Ishikawa (cell line): ENCODE measurements at regions not wholly inside any gene's neighbourhood (a gene's known extent, or its start where the extent isn't known, plus 50 kb on each side); places are given as distances from the start of the nearest gene placed in this dataset.

Experiments
- CEBPB ChIP-seq: IDR thresholded peaks from 2 replicates; pipeline ENCODE4 v1.6.1; 2012
- CREB1 ChIP-seq: IDR thresholded peaks from 2 replicates; pipeline ENCODE4 v1.6.1; 2012; ENCODE audit warnings: low read depth
- EGR1 ChIP-seq: IDR thresholded peaks from 2 replicates; pipeline ENCODE4 v1.6.1; 2012
- EP300 ChIP-seq: IDR thresholded peaks from 2 replicates; pipeline ENCODE4 v1.6.1; 2012; ENCODE audit warnings: borderline replicate concordance
- FOXM1 ChIP-seq: IDR thresholded peaks from 2 replicates; pipeline ENCODE4 v1.6.1; 2012; ENCODE audit warnings: low read depth, borderline replicate concordance
- NFIC ChIP-seq: IDR thresholded peaks from 2 replicates; pipeline ENCODE4 v1.6.1; 2012
- RAD21 ChIP-seq: IDR thresholded peaks from 2 replicates; pipeline ENCODE4 v1.6.1; 2012; ENCODE audit warnings: low read depth
- TAF1 ChIP-seq: IDR thresholded peaks from 2 replicates; pipeline ENCODE4 v1.6.1; 2012; ENCODE audit warnings: low read depth, mild to moderate bottlenecking
- TCF12 ChIP-seq: IDR thresholded peaks from 2 replicates; pipeline ENCODE4 v1.6.1; 2012; ENCODE audit warnings: low read depth
- TEAD4 ChIP-seq: IDR thresholded peaks from 2 replicates; pipeline ENCODE4 v1.6.1; 2012
- YY1 ChIP-seq: IDR thresholded peaks from 2 replicates; pipeline ENCODE4 v1.6.1; 2012; ENCODE audit warnings: low read depth
- ZBTB7A ChIP-seq: IDR thresholded peaks from 2 replicates; pipeline ENCODE4 v1.6.1; 2012; ENCODE audit warnings: low read depth
- TF ChIP-seq, protein P1 (sequence below): IDR thresholded peaks from 2 replicates; pipeline ENCODE4 v1.6.1; 2012; ENCODE audit warnings: low read depth, mild to moderate bottlenecking
- TF ChIP-seq, protein P2 (sequence below): IDR thresholded peaks from 2 replicates; pipeline ENCODE4 v1.6.1; 2012
- TF ChIP-seq, protein P3 (sequence below): IDR thresholded peaks from 2 replicates; pipeline ENCODE4 v1.6.1; 2012

DNA sequence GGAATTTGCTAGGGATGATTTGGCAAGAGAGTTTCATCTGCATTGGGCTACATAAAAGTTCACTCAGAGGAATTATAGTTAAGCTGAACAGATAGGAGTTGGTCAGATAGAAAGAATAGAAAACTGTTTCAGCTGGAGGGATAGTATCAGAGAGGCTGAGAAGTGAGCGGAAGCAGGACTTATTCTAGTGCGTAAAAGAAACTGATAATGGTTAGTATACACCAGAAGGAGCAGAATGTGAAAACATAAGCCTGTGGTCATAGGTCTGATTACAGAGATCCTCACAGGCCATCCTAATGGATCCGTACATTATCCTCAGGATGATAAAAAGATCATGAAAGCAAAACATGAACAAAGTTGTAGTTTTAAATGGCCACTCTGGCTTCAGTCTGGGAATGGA, 585.2 kb downstream of the BRINP1 start:
- no peak for TF ChIP-seq EP300
- no peak for TF ChIP-seq FOXM1

DNA sequence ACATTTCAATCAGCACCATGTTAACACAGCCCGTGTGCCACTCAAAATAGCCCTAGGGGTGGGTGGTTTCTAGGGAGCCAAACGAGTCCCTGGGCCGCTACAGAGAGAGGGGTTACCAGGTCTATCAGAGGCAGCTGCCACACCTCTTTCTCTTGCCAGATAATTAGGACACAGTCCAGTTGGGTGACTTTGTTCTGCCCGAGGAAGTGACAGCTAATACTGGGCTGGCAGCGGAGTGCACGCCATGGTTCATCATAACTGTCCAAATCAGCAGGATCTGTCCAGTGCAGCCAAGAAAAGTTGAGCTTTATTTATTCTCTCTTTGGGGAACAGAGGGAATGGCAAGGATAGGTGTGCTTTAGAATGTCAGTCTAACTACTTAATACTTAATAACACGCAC, 583.8 kb downstream of the BRINP1 start:
- TF ChIP-seq CEBPB (no peak), EP300 (no peak), TCF12 (no peak), EGR1 (no peak), YY1 (no peak), CREB1 (no peak), TAF1 (no peak)
- TF ChIP-seq, protein P1, sequence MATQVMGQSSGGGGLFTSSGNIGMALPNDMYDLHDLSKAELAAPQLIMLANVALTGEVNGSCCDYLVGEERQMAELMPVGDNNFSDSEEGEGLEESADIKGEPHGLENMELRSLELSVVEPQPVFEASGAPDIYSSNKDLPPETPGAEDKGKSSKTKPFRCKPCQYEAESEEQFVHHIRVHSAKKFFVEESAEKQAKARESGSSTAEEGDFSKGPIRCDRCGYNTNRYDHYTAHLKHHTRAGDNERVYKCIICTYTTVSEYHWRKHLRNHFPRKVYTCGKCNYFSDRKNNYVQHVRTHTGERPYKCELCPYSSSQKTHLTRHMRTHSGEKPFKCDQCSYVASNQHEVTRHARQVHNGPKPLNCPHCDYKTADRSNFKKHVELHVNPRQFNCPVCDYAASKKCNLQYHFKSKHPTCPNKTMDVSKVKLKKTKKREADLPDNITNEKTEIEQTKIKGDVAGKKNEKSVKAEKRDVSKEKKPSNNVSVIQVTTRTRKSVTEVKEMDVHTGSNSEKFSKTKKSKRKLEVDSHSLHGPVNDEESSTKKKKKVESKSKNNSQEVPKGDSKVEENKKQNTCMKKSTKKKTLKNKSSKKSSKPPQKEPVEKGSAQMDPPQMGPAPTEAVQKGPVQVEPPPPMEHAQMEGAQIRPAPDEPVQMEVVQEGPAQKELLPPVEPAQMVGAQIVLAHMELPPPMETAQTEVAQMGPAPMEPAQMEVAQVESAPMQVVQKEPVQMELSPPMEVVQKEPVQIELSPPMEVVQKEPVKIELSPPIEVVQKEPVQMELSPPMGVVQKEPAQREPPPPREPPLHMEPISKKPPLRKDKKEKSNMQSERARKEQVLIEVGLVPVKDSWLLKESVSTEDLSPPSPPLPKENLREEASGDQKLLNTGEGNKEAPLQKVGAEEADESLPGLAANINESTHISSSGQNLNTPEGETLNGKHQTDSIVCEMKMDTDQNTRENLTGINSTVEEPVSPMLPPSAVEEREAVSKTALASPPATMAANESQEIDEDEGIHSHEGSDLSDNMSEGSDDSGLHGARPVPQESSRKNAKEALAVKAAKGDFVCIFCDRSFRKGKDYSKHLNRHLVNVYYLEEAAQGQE, result no peak
- TF ChIP-seq, protein P2, sequence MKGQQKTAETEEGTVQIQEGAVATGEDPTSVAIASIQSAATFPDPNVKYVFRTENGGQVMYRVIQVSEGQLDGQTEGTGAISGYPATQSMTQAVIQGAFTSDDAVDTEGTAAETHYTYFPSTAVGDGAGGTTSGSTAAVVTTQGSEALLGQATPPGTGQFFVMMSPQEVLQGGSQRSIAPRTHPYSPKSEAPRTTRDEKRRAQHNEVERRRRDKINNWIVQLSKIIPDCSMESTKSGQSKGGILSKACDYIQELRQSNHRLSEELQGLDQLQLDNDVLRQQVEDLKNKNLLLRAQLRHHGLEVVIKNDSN, result no peak

GRCh38 chr9:118786877-118787276, 582.4 kb downstream of the BRINP1 start:
- TF ChIP-seq RAD21, result no peak
- TF ChIP-seq, protein P2, result no peak
- TF ChIP-seq CEBPB, result no peak
- no peak for TF ChIP-seq TCF12
- no peak for TF ChIP-seq YY1
- TF ChIP-seq, protein P3, sequence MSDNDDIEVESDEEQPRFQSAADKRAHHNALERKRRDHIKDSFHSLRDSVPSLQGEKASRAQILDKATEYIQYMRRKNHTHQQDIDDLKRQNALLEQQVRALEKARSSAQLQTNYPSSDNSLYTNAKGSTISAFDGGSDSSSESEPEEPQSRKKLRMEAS, result no peak
- no peak for TF ChIP-seq NFIC
- TF ChIP-seq EP300, result no peak
- TF ChIP-seq ZBTB7A, result no peak
- TF ChIP-seq, protein P1, result no peak
- no peak for TF ChIP-seq FOXM1

GRCh38 chr9:118809160-118809625, 560.0 kb downstream of the BRINP1 start:
- no peak for TF ChIP-seq FOXM1
- TF ChIP-seq, protein P3, result 0 out of 2 replicates have a peak, but pooled peaks have one; percentile 52
- TF ChIP-seq RAD21, result peak; percentile 76

GRCh38 chr9:118829334-118829733, 539.9 kb downstream of the BRINP1 start:
- TF ChIP-seq YY1 (no peak), ZBTB7A (no peak), CREB1 (no peak), TAF1 (no peak), NFIC (no peak), RAD21 (peak; percentile 73), EGR1 (no peak)
- TF ChIP-seq, protein P2, result no peak
- TF ChIP-seq, protein P3, result no peak

DNA sequence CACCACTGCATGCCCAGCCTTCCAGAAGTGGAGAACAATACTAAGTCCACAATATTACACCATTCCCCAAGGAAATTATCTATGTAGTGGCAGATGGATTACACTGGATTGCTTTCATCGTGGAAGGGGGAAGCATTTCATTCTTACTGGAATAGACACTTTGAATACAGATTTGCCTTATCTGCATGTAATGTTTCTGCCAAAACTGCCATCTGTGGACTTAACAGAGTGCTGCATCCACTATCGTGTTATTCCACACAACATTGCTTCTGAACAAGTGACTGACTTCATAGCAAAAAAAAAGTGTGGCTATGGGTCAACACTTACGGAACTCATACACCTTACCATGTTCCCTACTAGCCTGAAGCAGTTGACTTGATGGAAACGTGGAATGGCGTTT, 536.9 kb downstream of the BRINP1 start:
- TF ChIP-seq TCF12, result no peak
- no peak for TF ChIP-seq ZBTB7A

DNA sequence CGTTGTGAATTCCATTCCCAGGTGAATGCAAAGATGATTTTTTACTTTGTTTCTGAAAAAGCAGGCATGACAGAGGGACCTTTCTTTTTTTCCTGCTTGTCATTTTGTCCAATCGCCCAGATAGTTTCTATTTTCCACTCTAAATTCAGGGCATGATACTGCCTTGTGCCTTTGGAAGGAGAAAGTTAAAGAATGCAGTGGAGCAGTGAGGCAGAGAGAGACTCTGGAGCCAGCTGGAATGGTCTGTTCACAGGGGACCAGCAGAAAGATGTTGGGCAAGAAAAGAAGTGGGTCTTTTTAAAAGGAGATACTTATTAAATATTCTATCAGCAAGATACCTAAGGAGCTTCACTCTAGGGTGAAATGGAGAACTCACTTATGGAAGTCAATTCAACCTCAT, 532.3 kb downstream of the BRINP1 start:
- TF ChIP-seq, protein P2, result no peak
- TF ChIP-seq YY1 (no peak), RAD21 (no peak), EP300 (no peak), CREB1 (no peak), FOXM1 (no peak), ZBTB7A (no peak), NFIC (no peak), TAF1 (no peak), TEAD4 (no peak), EGR1 (no peak), TCF12 (no peak), CEBPB (no peak)
- TF ChIP-seq, protein P1, result no peak
- TF ChIP-seq, protein P3, result no peak
